NB4 (cell line): ENCODE measurements at regions not wholly inside any gene's neighbourhood (a gene's known extent, or its start where the extent isn't known, plus 50 kb on each side); places are given as distances from the start of the nearest gene placed in this dataset.
"Not testable (repeated sequence)": the region's sequence is repeated elsewhere in the genome, so short reads cannot be mapped to it uniquely, and the experiment has no call there.

Source experiments
- CTCF ChIP-seq: IDR thresholded peaks from one replicate; pipeline ENCODE4 v1.5.1; 2012; ENCODE audit warnings: low read depth, low read length
- POLR2A ChIP-seq: IDR thresholded peaks from 2 replicates; pipeline ENCODE4 v1.6.1; 2011; ENCODE audit warnings: mild to moderate bottlenecking; ENCODE audit not compliant: insufficient read length; ENCODE audit errors: extremely low read depth

- not testable (repeated sequence) for TF ChIP-seq POLR2A, CTCF
Observed at GRCh38 chr11:16503891-16504290, 147.5 kb upstream of the SOX6 start.
